ENCODE measurements at regions not wholly inside any gene's neighbourhood (a gene's known extent, or its start where the extent isn't known, plus 50 kb on each side); places are given as distances from the start of the nearest gene placed in this dataset.

DNA sequence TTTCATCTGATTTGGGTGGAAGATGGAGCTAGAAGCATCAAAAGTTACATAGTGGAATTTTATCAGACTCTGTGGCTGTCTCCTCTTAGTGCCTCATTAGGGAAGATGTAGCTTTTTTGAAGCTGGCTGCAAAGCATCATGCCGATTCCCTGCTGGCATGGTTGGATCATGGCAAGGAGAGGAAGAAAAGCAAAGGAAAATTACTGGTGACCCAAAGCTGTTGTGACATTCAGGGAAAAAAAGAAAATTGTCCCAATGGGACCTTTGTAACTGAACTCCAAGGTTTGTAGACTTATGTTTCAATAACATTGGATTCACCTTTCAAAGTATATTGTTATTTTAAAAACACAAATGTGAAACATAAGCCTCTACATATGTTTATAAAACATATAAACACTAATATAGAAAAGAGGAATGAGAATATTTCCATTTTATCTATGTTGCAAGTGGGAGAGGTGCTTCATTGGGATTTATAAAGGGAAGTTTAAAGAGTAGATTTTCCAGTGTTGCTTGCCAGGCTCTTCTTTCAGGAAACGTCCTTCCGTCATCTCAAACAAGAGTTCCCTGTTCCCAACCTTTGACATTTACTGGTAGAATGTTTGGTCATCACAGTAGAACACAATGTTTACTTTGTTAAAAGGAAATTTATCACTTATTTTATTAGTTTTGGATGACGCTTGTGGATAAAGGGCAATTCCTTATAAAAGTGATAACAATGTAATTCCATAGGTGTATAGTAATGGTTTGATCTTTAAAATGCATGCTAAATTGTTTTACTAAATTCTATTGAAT is 190.1 kb upstream of the GPRIN3 start:
- TF ChIP-seq, protein P1, sequence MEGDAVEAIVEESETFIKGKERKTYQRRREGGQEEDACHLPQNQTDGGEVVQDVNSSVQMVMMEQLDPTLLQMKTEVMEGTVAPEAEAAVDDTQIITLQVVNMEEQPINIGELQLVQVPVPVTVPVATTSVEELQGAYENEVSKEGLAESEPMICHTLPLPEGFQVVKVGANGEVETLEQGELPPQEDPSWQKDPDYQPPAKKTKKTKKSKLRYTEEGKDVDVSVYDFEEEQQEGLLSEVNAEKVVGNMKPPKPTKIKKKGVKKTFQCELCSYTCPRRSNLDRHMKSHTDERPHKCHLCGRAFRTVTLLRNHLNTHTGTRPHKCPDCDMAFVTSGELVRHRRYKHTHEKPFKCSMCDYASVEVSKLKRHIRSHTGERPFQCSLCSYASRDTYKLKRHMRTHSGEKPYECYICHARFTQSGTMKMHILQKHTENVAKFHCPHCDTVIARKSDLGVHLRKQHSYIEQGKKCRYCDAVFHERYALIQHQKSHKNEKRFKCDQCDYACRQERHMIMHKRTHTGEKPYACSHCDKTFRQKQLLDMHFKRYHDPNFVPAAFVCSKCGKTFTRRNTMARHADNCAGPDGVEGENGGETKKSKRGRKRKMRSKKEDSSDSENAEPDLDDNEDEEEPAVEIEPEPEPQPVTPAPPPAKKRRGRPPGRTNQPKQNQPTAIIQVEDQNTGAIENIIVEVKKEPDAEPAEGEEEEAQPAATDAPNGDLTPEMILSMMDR (IDR thresholded peaks at IDR 0.05; ENCODE audit: low read depth, low read length) = no peak
- no peak for TF ChIP-seq EZH2phosphoT487 (IDR thresholded peaks at IDR 0.05; ENCODE audit: low read depth)
- H3K36me3 ChIP-seq (replicated peaks; ENCODE audit: low read depth, low read length) = no peaks in the 10 kb centered on the region
- no peaks in the 10 kb centered on the region for H3K27me3 ChIP-seq (ENCODE audit: low read depth, low read length)
- no peak overlapping the region for H3K4me2 ChIP-seq (ENCODE audit: low read length)
- H2AFZ ChIP-seq (ENCODE audit: low read depth, low read length) = no peak overlapping the region
- H3K9ac ChIP-seq (ENCODE audit: low read length) = no peak overlapping the region
- no peak overlapping the region for H3K4me3 ChIP-seq (ENCODE audit: low read length)
- H3K27ac ChIP-seq (ENCODE audit: low read length) = no peak overlapping the region
- H4K20me1 ChIP-seq (ENCODE audit: insufficient read depth, low read length) = no peaks in the 10 kb centered on the region
- H3K79me2 ChIP-seq (ENCODE audit: low read length) = no peaks in the 10 kb centered on the region
- H3K9me3 ChIP-seq (ENCODE audit: insufficient read depth, low read length) = no peaks in the 10 kb centered on the region
- no peaks in the 10 kb centered on the region for H3K4me1 ChIP-seq (ENCODE audit: low read length)

DNA sequence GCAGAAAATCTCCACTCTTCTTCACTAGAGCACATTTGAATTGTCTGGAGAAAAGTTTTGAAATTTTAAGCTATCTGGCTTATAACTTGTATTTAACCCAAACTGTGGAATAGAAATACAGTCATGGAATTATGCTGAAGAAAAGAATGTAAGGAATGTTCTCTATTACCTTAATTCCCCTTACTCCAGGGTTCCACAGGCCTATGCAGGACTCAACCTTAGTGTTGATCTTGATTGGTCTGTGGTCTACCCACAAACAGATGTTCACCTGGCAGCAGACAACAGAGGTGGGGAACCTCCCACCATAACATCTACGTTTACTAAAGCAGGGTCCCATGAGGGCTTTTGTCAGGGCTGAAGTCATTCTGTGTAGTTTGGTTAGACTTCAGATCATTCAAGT is 189.3 kb upstream of the GPRIN3 start:
- H3K79me2 ChIP-seq (ENCODE audit: low read length) = no peaks in the 10 kb centered on the region
- H3K9ac ChIP-seq (ENCODE audit: low read length) = no peak overlapping the region
- H2AFZ ChIP-seq (ENCODE audit: low read depth, low read length) = no peak overlapping the region
- H3K9me3 ChIP-seq (ENCODE audit: insufficient read depth, low read length) = no peaks in the 10 kb centered on the region
- no peaks in the 10 kb centered on the region for H3K36me3 ChIP-seq (replicated peaks; ENCODE audit: low read depth, low read length)
- TF ChIP-seq, protein P1 (IDR thresholded peaks at IDR 0.05; ENCODE audit: low read depth, low read length) = no peak
- no peak for TF ChIP-seq EZH2phosphoT487 (IDR thresholded peaks at IDR 0.05; ENCODE audit: low read depth)
- no peaks in the 10 kb centered on the region for H4K20me1 ChIP-seq (ENCODE audit: insufficient read depth, low read length)
- no peaks in the 10 kb centered on the region for H3K27me3 ChIP-seq (ENCODE audit: low read depth, low read length)
- no peak overlapping the region for H3K4me2 ChIP-seq (ENCODE audit: low read length)
- H3K4me3 ChIP-seq (ENCODE audit: low read length) = no peak overlapping the region
- no peaks in the 10 kb centered on the region for H3K4me1 ChIP-seq (ENCODE audit: low read length)
- no peak overlapping the region for H3K27ac ChIP-seq (ENCODE audit: low read length)

- no peaks in the 10 kb centered on the region for H3K27me3 ChIP-seq (ENCODE audit: low read depth, low read length)
- no peak overlapping the region for H3K9ac ChIP-seq (ENCODE audit: low read length)
- no peak overlapping the region for H2AFZ ChIP-seq (ENCODE audit: low read depth, low read length)
- H3K4me2 ChIP-seq (ENCODE audit: low read length) = no peak overlapping the region
- H3K4me1 ChIP-seq (ENCODE audit: low read length) = no peaks in the 10 kb centered on the region
- TF ChIP-seq EZH2phosphoT487 (IDR thresholded peaks at IDR 0.05; ENCODE audit: low read depth) = no peak
- TF ChIP-seq, protein P1 (IDR thresholded peaks at IDR 0.05; ENCODE audit: low read depth, low read length) = no peak
- no peak overlapping the region for H3K4me3 ChIP-seq (ENCODE audit: low read length)
- no peaks in the 10 kb centered on the region for H4K20me1 ChIP-seq (ENCODE audit: insufficient read depth, low read length)
- H3K9me3 ChIP-seq (ENCODE audit: insufficient read depth, low read length) = no peaks in the 10 kb centered on the region
- no peaks in the 10 kb centered on the region for H3K79me2 ChIP-seq (ENCODE audit: low read length)
- no peak overlapping the region for H3K27ac ChIP-seq (ENCODE audit: low read length)
- H3K36me3 ChIP-seq (replicated peaks; ENCODE audit: low read depth, low read length) = no peaks in the 10 kb centered on the region
These were observed 185.8 kb upstream of the GPRIN3 start for GRCh38 chr4:89493367-89493766.

DNA sequence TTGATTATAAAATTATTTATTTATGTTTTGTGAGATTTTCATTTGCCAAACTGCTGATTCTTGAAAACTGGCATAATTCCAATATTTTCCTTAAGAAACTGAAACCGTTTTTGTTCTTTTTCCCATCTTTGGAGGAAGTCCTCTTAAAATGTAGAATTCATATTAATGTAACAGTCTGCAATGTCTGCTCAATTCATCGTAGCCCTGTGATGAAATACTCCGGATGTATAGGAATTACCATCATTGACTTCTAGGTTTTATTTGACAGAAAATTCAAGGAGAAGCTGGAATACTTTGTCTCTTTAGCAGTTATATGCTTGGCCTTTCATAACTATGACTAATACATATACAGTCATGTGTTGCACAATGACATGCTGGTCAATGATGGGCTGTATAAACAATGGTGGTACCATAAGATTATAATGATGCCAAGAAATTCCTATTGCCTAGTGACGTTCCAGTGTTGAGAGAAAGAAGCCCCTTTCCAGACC is 185.0 kb upstream of the GPRIN3 start:
- no peak overlapping the region for H3K4me2 ChIP-seq (ENCODE audit: low read length)
- no peaks in the 10 kb centered on the region for H3K36me3 ChIP-seq (replicated peaks; ENCODE audit: low read depth, low read length)
- no peak overlapping the region for H3K4me3 ChIP-seq (ENCODE audit: low read length)
- no peak overlapping the region for H3K9ac ChIP-seq (ENCODE audit: low read length)
- no peaks in the 10 kb centered on the region for H3K27me3 ChIP-seq (ENCODE audit: low read depth, low read length)
- H3K27ac ChIP-seq (ENCODE audit: low read length) = no peak overlapping the region
- no peaks in the 10 kb centered on the region for H3K9me3 ChIP-seq (ENCODE audit: insufficient read depth, low read length)
- H4K20me1 ChIP-seq (ENCODE audit: insufficient read depth, low read length) = no peaks in the 10 kb centered on the region
- H3K79me2 ChIP-seq (ENCODE audit: low read length) = no peaks in the 10 kb centered on the region
- peaks cover 5% of the 10 kb centered on the region; the same call in 1 of the 2 replicates for H3K4me1 ChIP-seq (ENCODE audit: low read length)
- H2AFZ ChIP-seq (ENCODE audit: low read depth, low read length) = no peak overlapping the region
- TF ChIP-seq, protein P1 (IDR thresholded peaks at IDR 0.05; ENCODE audit: low read depth, low read length) = no peak
- TF ChIP-seq EZH2phosphoT487 (IDR thresholded peaks at IDR 0.05; ENCODE audit: low read depth) = no peak
